Thyroid gland (tissue), 4 donors: ENCODE measurements at regions not wholly inside any gene's neighbourhood (a gene's known extent, or its start where the extent isn't known, plus 50 kb on each side); places are given as distances from the start of the nearest gene placed in this dataset.

Experiments
- CTCF ChIP-seq, 6 experiments: fragments of 200-600 bp in 3 of 6; fragments of 450-650 bp in 3 of 6; sonication (generic) in 3 of 6; IDR thresholded peaks; one replicate each; pipeline ENCODE4 v1.5.1; 2016 to 2019; ENCODE audit warnings: antibody characterized with exemption in 6 of 6, mild to moderate bottlenecking in 2 of 6, inconsistent platforms in 1 of 6, moderate library complexity in 1 of 6
- POLR2A ChIP-seq, 2 donors: fragments of 450-650 bp; IDR thresholded peaks; one replicate each; pipeline ENCODE4 v1.6.1; 2017; ENCODE audit warnings: antibody characterized with exemption in 2 of 2, mild to moderate bottlenecking in 2 of 2, moderate library complexity in 1 of 2

- no peak for TF ChIP-seq POLR2A (IDR thresholded peaks at IDR 0.05)
- TF ChIP-seq CTCF (IDR thresholded peaks at IDR 0.05) = no peak
Measured at GRCh38 chr18:44466997-44467396, 213.7 kb upstream of the SETBP1 start.
